A549 (cell line): ENCODE measurements at regions not wholly inside any gene's neighbourhood (a gene's known extent, or its start where the extent isn't known, plus 50 kb on each side); places are given as distances from the start of the nearest gene placed in this dataset.
"Not testable (repeated sequence)": the region's sequence is repeated elsewhere in the genome, so short reads cannot be mapped to it uniquely, and the experiment has no call there.

Experiments
- ATAC-seq, 2 experiments: fragments of 200-7000 bp in 1 of 2; fragments of >200 bp in 1 of 2; cut with Nextera tagmentation in 1 of 2; cut with Tn5 transposase in 1 of 2; 3 replicates each; pipeline versions ENCODE4 v1.8.0 to v1.9.1; 2018 to 2020; ENCODE audit warnings: mild to moderate bottlenecking in 1 of 2, moderate library complexity in 1 of 2
- CTCF ChIA-PET: fragments of 300-600 bp; sonication (Branson Sonifier 250); formaldehyde crosslinking; extraction: SDS; loops from one replicate; lab custom pipeline; 2021; ENCODE audit warnings: antibody characterized with exemption, inconsistent platforms; lab: Yijun Ruan, JAX
- POLR2A ChIA-PET: fragments of 350-600 bp; formaldehyde crosslinking; extraction: SDS; loops from one replicate; lab custom pipeline; 2021; ENCODE audit warnings: antibody characterized with exemption, inconsistent platforms; lab: Yijun Ruan, JAX
- DNase-seq, 2 experiments: peaks; one replicate each; pipeline versions ENCODE4 v3.0.0 to v3.0.0-alpha.2; 2011 to 2016; ENCODE audit warnings: low read depth in 1 of 2, low spot score in 1 of 2
- FAIRE-seq: peaks from 2 replicates; lab custom pipeline; 2011; peaks lifted over from hg19 to GRCh38; lab: Jason Lieb, UNC
- H3K27ac ChIP-seq, 2 experiments: fragments of >200 bp; sonication (Bioruptor Twin); formaldehyde crosslinking; 3 replicates each; pipeline ENCODE4 v1.5.1; 2016 to 2017
- H3K4me1 ChIP-seq: fragments of >200 bp; sonication (Bioruptor Twin); formaldehyde crosslinking; 3 replicates; pipeline ENCODE4 v1.6.1; 2016
- H3K4me2 ChIP-seq: fragments of >200 bp; sonication (Bioruptor Twin); formaldehyde crosslinking; 3 replicates; pipeline ENCODE4 v1.6.1; 2016
- H3K4me3 ChIP-seq: fragments of >200 bp; sonication (Bioruptor Twin); formaldehyde crosslinking; 3 replicates; pipeline ENCODE4 v1.5.1; 2016
- H3K9me3 ChIP-seq: fragments of >200 bp; sonication (Bioruptor Twin); formaldehyde crosslinking; 3 replicates; pipeline ENCODE4 v1.6.1; 2016
- ATOH8 ChIP-seq: fragments of 250-450 bp; sonication (Bioruptor Pico); IDR thresholded peaks from 2 replicates; pipeline ENCODE4 v1.5.0; 2020; ENCODE audit warnings: low read depth, mild to moderate bottlenecking, moderate library complexity
- BHLHE40 ChIP-seq: IDR thresholded peaks from 2 replicates; pipeline ENCODE4 v1.6.1; 2012; ENCODE audit warnings: low read depth, low read length, inconsistent platforms
- CEBPB ChIP-seq, 2 experiments: fragments of >200 bp in 1 of 2; sonication (Bioruptor Twin) in 1 of 2; formaldehyde crosslinking in 1 of 2; IDR thresholded peaks; 2 replicates each; pipeline ENCODE4 v1.6.1; 2012 to 2016
- EHF ChIP-seq: fragments of 250-450 bp; sonication (Bioruptor Pico); IDR thresholded peaks from 2 replicates; pipeline ENCODE4 v1.5.0; 2020; ENCODE audit warnings: mild to moderate bottlenecking
- GATA3 ChIP-seq: IDR thresholded peaks from 2 replicates; pipeline ENCODE4 v1.6.1; 2012; ENCODE audit warnings: borderline replicate concordance
- HES2 ChIP-seq: fragments of >200 bp; sonication (Bioruptor Twin); formaldehyde crosslinking; IDR thresholded peaks from 2 replicates; pipeline ENCODE4 v1.6.1; 2016
- HMGXB4 ChIP-seq: fragments of 250-450 bp; sonication (Bioruptor Pico); IDR thresholded peaks from 2 replicates; pipeline ENCODE4 v1.5.0; 2021; ENCODE audit warnings: mild to moderate bottlenecking, moderate library complexity, borderline replicate concordance
- HOXA7 ChIP-seq: fragments of 250-450 bp; sonication (Bioruptor Pico); IDR thresholded peaks from 2 replicates; pipeline ENCODE4 v1.5.0; 2020; ENCODE audit warnings: mild to moderate bottlenecking, moderate library complexity
- KDM1A ChIP-seq: fragments of 200-600 bp; sonication (generic); IDR thresholded peaks from 2 replicates; pipeline ENCODE4 v1.6.1; 2016; ENCODE audit warnings: low read depth, mild to moderate bottlenecking
- MAFK ChIP-seq: fragments of 450-650 bp; IDR thresholded peaks from 2 replicates; pipeline ENCODE4 v1.6.1; 2014; ENCODE audit not compliant: partially characterized antibody
- NFE2L2 ChIP-seq: fragments of 150-350 bp; conservative IDR thresholded peaks from 2 replicates; pipeline ENCODE4 v1.6.1; 2014; ENCODE audit warnings: low read length
- PBX3 ChIP-seq: IDR thresholded peaks from 2 replicates; pipeline ENCODE4 v1.6.1; 2012
- PHF8 ChIP-seq: fragments of 200-600 bp; sonication (generic); IDR thresholded peaks from 2 replicates; pipeline ENCODE4 v1.6.1; 2016; ENCODE audit warnings: low read depth, mild to moderate bottlenecking, antibody characterized with exemption, moderate library complexity, borderline replicate concordance
- RAD21 ChIP-seq, 2 experiments: fragments of >200 bp in 1 of 2; sonication (Bioruptor Twin) in 1 of 2; formaldehyde crosslinking in 1 of 2; IDR thresholded peaks in 1 of 2; conservative IDR thresholded peaks in 1 of 2; 2 replicates in 1 of 2; 3 replicates in 1 of 2; pipeline ENCODE4 v1.6.1; 2012 to 2018; ENCODE audit warnings: inconsistent platforms in 1 of 2
- RCOR1 ChIP-seq: fragments of 150-350 bp; IDR thresholded peaks from 2 replicates; pipeline ENCODE4 v1.6.1; 2014; ENCODE audit warnings: antibody characterized with exemption, low read length, low read depth
- RFX5 ChIP-seq: fragments of 450-650 bp; IDR thresholded peaks from 2 replicates; pipeline ENCODE4 v1.7.1; 2014; ENCODE audit warnings: antibody characterized with exemption, mild to moderate bottlenecking, moderate library complexity
- SMC3 ChIP-seq: fragments of >200 bp; sonication (Bioruptor Twin); formaldehyde crosslinking; IDR thresholded peaks from 3 replicates; pipeline ENCODE4 v1.6.1; 2018; ENCODE audit warnings: inconsistent platforms
- SREBF2 ChIP-seq: fragments of 450-650 bp; IDR thresholded peaks from 2 replicates; pipeline ENCODE4 v1.6.1; 2014; ENCODE audit warnings: mild to moderate bottlenecking, moderate library complexity
- TFCP2L1 ChIP-seq: fragments of 250-450 bp; sonication (Bioruptor Pico); IDR thresholded peaks from 2 replicates; pipeline ENCODE4 v1.5.0; 2021; ENCODE audit warnings: mild to moderate bottlenecking
- TP53 ChIP-seq: fragments of 250-450 bp; sonication (Bioruptor Pico); IDR thresholded peaks from 2 replicates; pipeline ENCODE4 v1.5.0; 2021; ENCODE audit warnings: mild to moderate bottlenecking, moderate library complexity
- ZC3H11A ChIP-seq: fragments of 450-650 bp; IDR thresholded peaks from 2 replicates; pipeline ENCODE4 v1.6.1; 2014; ENCODE audit warnings: antibody characterized with exemption, mild to moderate bottlenecking
- ZNF302 ChIP-seq: fragments of 250-450 bp; sonication (Bioruptor Pico); IDR thresholded peaks from 2 replicates; pipeline ENCODE4 v1.9.0; 2021; ENCODE audit warnings: inconsistent platforms, mild to moderate bottlenecking, moderate library complexity
- WGBS: methylation state at CpG from one replicate; pipeline ENCODE4 v1.1.6; 2017; ENCODE audit errors: missing lambda C conversion rate; 5-methylcytosine and 5-hydroxymethylcytosine counted together

- POLR2A ChIA-PET = no interaction called here
- Histone ChIP-seq H3K4me3 (no peak overlapping the region), H3K27ac (no peak overlapping the region), H3K4me1 (no peaks in the 10 kb centered on the region), H3K4me2 (no peak overlapping the region), H3K9me3 (peaks cover 20% of the 10 kb centered on the region)
- FAIRE-seq (no peak), ATAC-seq (no peak), DNase-seq (no peak)
- no peak for TF ChIP-seq BHLHE40
- TF ChIP-seq RFX5 = no peak
- no peak for TF ChIP-seq HOXA7
- TF ChIP-seq ZC3H11A = no peak
- no peak for TF ChIP-seq RAD21 (conservative IDR thresholded peaks at IDR 0.05 in 1 of 2, IDR thresholded peaks at IDR 0.05 in 1 of 2)
- CTCF ChIA-PET = no interaction called here
- WGBS = 40% methylated on average over 7 of the region's 7 CpGs
Measured at GRCh38 chr5:173391031-173391430, 62.8 kb upstream of the STC2 start.

- 56% methylated on average over 2 of the region's 2 CpGs for WGBS
- H3K27ac ChIP-seq, H3K4me2 ChIP-seq, ATAC-seq, H3K4me3 ChIP-seq, DNase-seq, FAIRE-seq, POLR2A ChIA-PET, H3K9me3 ChIP-seq, H3K4me1 ChIP-seq, CTCF ChIA-PET: not testable (repeated sequence)
Measured at GRCh38 chr5:173387293-173387692, 59.1 kb upstream of the STC2 start.

- H3K27ac ChIP-seq = peak overlapping the region; percentile 8 to 10; a peak in 1 of 6 replicates
- TF ChIP-seq MAFK = peak; percentile 59
- TF ChIP-seq CEBPB (IDR thresholded peaks at IDR 0.05) = no peak
- TF ChIP-seq, all 56 proteins: peak for 1
- no peak for DNase-seq
- ChIA-PET POLR2A (no interaction called here), CTCF (interaction anchor here (0.6 kb wide), 1 partner anchor 1284 kb away, joined by 3 read pairs; no protein-coding TSS in a partner anchor)
- WGBS = 56% methylated on average over 4 of the region's 4 CpGs
- ATAC-seq = no peak
- Histone ChIP-seq H3K4me2 (no peak overlapping the region), H3K9me3 (no peaks in the 10 kb centered on the region), H3K4me1 (no peaks in the 10 kb centered on the region), H3K4me3 (no peak overlapping the region)
- FAIRE-seq = no peak
Measured at GRCh38 chr5:173385832-173386360, 57.7 kb upstream of the STC2 start.

GRCh38 chr5:173383711-173384110 lies 55.5 kb upstream of the STC2 start:
- Histone ChIP-seq H3K4me3 (no peak overlapping the region), H3K4me2 (no peak overlapping the region), H3K9me3 (0 out of 3 replicates have a peak, but pooled peaks cover 5% of the 10 kb centered on the region), H3K4me1 (no peaks in the 10 kb centered on the region), H3K27ac (no peak overlapping the region)
- ATAC-seq (no peak), FAIRE-seq (no peak)
- POLR2A ChIA-PET = interaction anchor here (1.5 kb wide), 1 partner anchor 232 kb away, joined by 3 read pairs; no protein-coding TSS in a partner anchor
- CTCF ChIA-PET = no interaction called here
- TF ChIP-seq NFE2L2 (no peak), KDM1A (no peak), ZNF302 (CRISPR knock-in tag) (no peak), SMC3 (no peak), GATA3 (no peak), RCOR1 (no peak), PBX3 (no peak), HES2 (no peak), ATOH8 (CRISPR knock-in tag) (no peak), SREBF2 (no peak), TFCP2L1 (CRISPR knock-in tag) (no peak), EHF (no peak), PHF8 (no peak), HMGXB4 (CRISPR knock-in tag) (no peak), TP53 (CRISPR knock-in tag) (no peak)
- TF ChIP-seq, all 56 proteins: peak for 0
- WGBS = 66% methylated on average over 4 of the region's 4 CpGs
- no peak for DNase-seq
